Right ventricle myocardium inferior (tissue), 1 donor: ENCODE measurements at regions not wholly inside any gene's neighbourhood (a gene's known extent, or its start where the extent isn't known, plus 50 kb on each side); places are given as distances from the start of the nearest gene placed in this dataset.

ENCODE experiments used
- ATAC-seq: fragments of 200-7000 bp; cut with Tn5 transposase; one replicate; pipeline ENCODE4 v1.9.1; 2020; ENCODE audit warnings: mild to moderate bottlenecking, moderate library complexity
- DNase-seq: peaks from one replicate; pipeline ENCODE4 v3.0.0; 2021; ENCODE audit errors: missing footprints
- intact Hi-C: fragments of 100-400 bp; cut with DNase I; formaldehyde crosslinking; loops from one replicate; pipeline ENCODE4 v1.11.0; 2022
- donor health status: DM: no; HTN: yes; CAD: no; lungs with severe emphysema.

DNA sequence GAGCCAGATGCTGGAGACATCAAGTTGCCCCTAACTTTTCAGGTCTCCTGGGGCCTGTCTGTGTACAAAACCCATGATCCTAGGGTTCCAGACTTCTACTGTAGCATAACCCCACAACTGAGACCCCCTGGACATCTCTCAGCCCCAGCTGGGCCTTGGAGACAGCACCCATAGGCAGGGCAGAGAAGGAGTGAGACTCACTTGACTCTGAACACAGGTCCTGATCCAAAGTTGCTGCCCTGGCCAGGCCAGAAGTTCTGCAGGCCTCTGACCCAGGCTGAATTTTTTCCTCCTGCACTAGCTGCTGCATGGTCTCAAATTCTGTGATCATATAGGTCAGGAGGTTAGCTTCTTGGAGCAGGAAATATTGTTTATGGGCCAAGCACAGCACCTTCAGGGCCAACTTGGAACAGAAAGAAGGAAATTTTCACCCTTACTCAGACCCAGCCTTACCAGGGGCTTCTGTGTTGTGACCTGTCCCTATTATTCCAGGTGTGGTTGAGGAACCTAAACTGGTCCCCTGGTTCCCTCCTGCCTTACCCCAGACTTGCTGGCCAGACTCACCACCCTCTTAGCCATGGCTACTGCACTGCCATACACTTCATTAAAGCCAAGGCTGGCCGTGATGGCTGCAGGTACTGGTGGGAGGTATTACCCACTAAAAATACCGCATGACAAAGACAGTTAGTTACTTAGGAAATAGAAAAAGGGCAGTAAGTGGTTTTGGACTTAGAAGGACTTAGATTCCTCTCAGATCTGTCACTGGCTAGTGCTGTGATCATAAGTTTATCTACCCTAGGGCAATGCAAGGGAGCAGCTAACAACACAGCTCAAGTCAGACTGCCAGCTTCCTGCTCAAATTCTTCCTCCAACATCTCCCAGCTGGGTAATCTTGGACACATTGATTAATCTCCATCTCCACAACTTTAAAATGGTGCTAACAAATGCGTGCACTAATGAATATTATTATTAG lies 2180.1 kb downstream of the TP53TG3F start:
- intact Hi-C loops = no loop called here
- DNase-seq (no peak), ATAC-seq (no peak)

DNA sequence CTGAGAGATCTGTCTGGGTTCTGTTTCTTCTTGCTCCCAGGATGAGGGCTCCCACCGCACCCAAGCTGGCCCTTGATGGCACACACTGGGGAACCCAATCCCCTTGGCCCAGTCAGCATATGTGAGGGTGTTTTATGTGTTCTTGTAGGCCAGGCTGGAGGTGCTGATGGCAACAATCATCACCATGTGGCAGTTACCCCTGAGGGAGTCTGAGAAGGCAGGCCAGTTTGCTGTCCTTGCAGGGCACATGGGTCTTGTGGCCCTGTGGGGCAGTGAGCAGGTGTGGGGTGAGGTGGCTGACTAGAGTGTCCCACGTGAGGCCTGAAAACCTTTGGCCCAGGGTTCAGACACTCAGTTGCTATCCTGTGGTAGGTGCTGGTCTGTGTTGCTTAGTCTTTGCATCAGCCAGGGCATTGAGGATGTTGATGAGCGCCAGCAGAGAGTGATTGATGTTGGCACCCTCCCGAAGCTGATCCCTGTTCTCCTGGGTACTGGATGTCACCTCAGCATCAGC lies 2183.0 kb downstream of the TP53TG3F start:
- no peak for DNase-seq

DNA sequence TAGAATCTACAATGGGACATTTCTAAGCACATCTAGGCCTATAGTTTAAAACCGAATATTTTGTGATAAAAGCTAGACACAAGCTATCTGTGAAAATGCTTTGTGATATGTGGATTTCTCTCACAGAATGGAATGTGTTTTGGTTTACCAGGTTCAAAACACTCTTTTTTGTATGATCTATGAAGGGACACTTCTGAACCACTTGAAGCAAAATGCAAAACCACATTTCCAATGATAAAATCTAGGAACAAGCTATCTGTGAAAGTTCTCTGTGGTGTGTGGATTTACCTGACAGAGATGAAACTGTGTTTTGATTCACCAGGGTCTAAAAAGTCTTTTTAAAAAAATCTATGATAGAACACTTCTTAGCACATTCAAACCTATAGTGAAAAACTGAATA lies 2192.4 kb downstream of the TP53TG3F start:
- no peak for ATAC-seq
- intact Hi-C loops = no loop called here
- DNase-seq = no peak

More for the DNA sequence above, 2183.0 kb downstream of the TP53TG3F start:
- intact Hi-C loops = no loop called here
- ATAC-seq = no peak

DNA sequence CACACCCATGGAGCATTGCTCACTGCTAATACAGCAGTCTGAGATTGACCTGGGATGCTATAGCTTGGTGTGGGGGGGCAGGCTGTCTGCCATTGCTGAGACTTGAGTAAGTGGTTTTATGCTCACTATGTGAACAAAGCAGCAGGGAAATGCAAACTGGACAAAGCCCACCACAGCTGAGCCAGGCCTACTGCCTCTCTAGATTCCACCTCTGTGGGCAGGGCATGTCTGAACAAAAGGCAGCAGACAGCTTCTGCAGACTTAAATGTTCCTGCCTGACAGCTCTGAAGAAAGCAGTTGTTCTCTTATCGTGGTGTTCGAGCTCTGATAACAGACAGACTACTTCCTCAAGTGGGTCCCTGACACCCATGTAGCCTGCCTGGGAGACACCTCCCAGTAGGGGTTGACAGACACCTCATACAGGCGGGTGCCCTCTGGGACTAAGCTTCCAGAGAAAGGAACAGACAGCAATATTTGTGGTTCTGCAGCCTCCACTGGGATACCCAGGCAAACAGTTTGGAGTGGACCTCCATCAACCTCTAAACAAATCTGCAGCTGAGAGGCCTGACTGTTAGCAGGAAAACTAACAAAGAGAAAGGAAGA lies 2204.8 kb downstream of the TP53TG3F start:
- ATAC-seq (no peak), DNase-seq (no peak)
- intact Hi-C loops = no loop called here

DNA sequence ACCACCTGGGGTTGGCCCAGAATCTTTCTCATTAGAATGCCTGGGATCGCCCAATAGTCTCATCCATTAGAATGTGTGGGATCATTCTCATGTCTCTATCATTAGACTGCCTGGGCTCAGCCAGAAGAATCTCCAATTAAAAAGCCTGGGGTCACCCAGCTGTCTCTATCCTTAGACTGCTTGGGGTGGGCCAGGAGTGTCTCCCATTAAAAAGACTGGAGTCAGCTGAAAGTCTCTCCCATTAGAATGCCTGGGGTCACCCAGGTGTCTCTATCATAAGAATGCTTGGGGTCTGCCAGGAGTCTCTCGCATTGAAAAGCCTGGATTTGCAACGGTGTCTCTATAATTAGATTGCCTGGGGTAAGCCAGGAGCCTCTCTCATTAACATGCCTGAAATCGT lies 2225.7 kb downstream of the TP53TG3F start:
- intact Hi-C loops = no loop called here
- ATAC-seq = no peak
- no peak for DNase-seq

DNA sequence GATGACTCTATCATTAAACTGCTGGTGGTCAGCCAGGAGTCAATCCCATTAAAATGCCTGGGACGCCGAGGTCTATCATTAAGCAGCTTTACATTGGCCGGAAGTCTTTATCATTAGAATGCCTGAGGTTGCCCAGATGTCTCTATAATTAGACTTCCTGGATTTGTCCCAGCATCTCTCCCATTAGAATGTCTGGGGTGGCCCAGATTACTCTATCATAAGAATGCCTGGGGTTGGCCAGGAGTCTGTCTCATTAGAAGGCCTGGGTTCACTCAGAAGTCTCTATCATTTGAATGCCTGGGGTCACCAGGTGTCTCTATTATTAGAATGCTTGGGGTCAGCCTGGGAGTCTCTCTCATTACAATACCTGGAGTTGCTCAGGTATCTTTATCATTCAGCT lies 2227.2 kb downstream of the TP53TG3F start:
- ATAC-seq (no peak), DNase-seq (peak; percentile 11)
- intact Hi-C loops = no loop called here

DNA sequence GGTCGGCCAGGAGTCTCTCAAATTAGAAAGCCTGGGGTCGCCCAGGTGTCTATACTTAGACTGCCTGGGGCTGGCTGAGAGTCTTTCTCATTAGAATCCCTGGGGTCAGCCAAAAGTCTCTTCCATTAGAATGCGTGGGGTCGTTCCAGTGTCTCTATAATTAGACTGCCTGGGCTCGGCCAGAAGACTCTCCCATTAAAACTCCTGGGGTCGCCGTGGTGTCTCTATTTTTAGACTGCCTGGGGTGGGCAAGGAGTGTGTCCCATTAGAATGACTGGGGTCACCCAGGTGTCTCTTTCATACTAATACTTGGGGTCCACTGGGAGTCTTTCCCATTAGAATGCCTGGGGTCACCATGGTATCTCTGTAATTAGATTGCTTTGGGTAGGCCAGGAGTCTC lies 2227.7 kb downstream of the TP53TG3F start:
- intact Hi-C loops = no loop called here
- DNase-seq (no peak), ATAC-seq (no peak)

DNA sequence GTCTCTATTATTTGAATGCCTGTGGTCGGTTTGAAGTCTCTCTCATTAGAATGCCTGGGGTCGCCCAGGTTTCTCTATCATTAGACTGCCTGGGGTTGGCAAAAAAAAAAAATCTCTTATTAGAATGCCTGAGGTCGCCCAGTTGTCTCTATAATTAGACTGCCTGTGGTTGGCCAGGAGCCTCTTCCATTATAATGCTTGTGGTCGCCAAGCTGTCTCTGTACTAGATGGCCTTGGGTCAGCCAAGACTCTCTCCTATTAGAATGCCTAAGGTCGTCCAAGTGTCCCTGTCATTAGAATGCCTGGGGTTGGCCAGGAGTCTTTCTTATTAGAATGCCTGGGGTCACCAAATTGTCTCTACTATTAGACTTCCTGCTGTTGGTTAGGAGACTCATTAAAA lies 2228.4 kb downstream of the TP53TG3F start:
- DNase-seq = no peak
- ATAC-seq = peak; percentile 71
- intact Hi-C loops = no loop called here

DNA sequence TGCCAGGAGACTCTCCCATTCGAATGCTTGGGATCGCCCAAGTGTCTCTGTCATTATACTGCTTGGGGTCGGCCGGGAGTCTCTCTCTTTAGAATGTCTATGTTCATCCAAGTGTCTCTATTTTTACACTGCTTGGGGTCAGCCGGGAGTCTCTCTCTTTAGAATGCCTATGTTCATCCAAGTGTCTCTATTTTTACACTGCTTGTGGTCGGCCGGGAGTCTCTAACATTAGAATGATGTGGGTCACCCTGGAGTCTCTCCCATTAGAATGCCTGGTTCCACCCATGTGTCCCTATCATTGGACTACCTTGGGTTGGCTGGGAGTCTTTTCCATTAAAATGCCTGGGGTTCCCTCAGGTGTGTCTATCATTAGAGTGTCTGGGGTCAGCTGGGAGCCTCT lies 2230.4 kb downstream of the TP53TG3F start:
- ATAC-seq (no peak), DNase-seq (no peak)
- intact Hi-C loops = no loop called here

DNA sequence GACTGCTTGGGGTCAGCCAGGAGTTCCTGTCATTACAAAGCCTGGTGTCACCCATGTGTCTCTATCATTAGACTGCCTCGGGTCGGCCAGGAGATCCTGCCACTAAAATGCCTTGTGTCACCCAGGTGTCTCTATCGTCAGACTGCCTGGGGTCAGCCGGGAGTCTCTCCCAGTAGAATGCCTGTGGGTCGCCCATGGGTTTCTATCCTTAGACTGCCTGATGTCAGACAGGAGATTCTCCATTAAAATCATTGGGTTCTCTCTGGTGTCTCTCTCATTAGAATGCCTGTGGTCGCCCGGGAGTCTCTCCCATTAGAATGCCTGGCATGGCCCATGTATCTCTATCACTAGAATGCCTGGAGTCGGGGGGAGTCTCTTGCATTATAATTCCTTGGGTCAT lies 2231.0 kb downstream of the TP53TG3F start:
- intact Hi-C loops = no loop called here
- DNase-seq (no peak), ATAC-seq (no peak)

DNA sequence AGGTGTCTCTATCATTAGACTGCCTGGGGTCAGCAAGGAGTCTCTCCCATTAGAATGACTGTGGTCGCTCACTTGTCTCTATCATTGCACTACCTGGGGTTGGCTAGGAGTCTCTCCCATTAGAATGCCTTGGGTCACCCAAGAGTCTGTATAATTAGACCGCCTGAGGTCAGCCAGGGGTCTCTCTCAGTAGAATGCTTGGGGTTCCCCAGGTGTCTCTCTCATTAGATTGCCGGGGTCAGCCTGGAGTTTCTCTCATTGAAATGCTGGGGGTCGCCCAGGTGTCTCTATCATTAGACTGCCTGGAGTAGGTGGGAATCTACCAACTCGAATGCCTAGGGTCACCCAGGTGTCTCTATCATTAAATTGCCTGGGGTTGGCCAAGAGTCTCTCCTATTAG lies 2231.6 kb downstream of the TP53TG3F start:
- intact Hi-C loops = no loop called here
- ATAC-seq (no peak), DNase-seq (no peak)

DNA sequence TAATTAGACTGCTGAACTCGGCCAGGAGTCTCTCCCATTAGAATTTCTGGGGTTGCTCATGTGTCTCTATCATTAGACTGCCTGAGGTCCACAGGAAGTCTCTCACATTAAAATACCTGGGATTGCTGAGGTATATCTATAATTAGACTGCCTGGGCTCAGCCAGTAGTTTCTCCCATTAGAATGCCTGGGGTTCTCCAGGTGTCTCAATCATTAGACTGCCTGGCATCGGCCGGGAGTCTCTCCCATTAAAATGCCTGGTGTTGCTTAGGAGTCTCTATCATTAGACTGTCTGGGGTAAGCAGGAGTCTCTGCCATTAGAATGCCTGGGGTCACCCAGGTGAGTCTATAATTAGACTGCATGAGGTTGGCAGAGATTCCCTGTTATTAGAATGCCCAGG lies 2233.4 kb downstream of the TP53TG3F start:
- intact Hi-C loops = no loop called here
- ATAC-seq = no peak
- DNase-seq = no peak

DNA sequence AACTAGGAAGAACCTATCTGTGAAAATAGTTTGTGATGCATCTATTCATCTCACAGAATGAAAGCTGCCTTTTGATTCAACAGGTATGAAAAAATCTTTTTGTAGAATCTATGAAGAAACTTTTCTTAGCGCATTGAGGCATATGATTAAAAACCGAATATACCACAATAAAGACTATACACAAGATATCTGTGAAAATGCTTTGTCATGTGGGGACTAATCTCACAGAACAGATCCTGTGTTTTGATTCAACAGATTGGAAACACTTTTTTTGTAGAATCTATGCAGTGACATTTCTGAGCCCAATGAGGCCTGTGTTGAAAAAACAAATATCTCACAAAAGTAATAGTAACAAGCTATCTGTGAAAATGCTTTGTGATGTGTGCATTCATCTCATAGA lies 2247.5 kb downstream of the TP53TG3F start:
- no peak for DNase-seq
- no peak for ATAC-seq
- intact Hi-C loops = no loop called here

DNA sequence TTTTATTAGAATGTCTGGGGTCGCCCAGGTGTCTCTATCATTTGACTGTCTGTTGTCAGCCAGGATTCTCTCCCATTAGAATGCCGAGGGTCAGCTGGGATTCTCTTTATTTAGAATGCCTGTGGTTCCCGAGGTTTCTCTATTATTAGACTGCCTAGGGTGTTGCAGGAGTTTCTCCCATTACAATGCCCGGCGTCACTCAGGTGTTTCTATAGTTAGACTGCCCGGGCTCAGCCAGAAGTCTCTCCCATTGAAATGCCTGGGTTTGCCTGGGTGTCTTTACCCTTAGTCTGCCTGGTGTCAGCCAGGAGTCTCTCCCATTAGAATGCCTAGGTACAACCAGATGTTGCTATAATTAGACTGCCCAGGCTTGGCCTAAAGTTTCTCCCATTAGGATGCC lies 2252.0 kb downstream of the TP53TG3F start:
- ATAC-seq = no peak
- DNase-seq = no peak
- intact Hi-C loops = no loop called here

DNA sequence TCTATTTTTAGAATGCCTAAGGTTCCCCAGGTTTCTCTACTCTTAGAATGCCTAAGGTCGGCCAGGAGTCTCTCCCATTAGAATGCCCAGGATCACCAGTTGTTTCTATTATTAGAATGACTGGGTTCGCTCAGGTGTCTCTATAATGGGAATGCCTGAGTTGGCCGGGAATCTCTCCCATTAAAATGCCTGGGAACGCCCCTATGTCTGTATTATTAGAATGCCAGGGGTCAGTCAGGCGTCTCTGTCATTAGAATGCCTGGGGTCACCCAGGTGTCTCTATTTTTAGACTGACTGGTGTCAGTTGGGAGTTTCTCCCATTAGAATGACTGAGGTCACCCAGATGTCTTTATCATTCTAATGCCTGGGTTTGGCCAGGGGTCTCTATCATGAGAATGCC lies 2252.5 kb downstream of the TP53TG3F start:
- DNase-seq = no peak
- intact Hi-C loops = no loop called here
- no peak for ATAC-seq

DNA sequence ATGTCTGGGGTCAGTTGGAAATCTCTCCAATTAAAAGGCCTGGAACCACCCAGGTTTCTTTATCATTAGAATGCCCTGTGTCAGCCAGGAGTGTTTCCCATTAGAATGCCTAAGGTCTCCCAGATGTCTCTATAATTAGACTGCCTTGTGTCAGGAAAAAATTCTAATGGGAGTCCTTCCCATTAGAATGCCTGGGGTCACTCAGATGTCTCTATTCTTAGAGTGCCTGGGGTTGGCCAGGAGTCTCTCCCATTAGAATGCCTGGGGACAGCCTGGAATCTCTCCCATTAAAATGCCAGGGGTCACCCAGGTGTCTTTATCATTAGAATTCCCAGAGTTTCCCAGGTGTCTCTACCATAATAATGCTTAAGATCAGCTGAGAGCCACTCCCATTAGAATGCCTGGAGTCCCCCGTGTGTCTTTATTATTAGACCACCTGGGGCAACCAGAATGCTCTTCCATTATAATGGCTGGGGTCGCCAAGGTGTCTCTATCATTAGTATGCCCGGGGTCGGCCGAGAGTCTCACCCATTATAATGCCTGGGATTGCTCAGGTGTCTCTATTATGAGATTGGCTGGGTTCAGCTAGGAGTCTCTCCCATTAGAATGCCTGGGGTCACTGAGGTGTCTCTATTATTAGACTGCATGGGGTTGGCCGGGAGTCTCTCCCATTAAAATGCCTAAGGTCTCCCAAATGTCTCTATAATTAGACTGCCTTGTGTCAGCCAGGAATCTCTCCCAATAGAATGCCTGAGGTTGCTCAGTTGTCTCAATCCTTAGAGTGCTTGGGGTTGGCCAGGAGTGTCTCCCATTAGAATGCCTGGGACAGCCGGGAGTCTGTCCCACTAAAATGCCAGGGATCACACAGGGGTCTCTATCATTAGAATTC lies 2254.6 kb downstream of the TP53TG3F start:
- peak; percentile 93 for ATAC-seq
- intact Hi-C loops = no loop called here
- DNase-seq = no peak

DNA sequence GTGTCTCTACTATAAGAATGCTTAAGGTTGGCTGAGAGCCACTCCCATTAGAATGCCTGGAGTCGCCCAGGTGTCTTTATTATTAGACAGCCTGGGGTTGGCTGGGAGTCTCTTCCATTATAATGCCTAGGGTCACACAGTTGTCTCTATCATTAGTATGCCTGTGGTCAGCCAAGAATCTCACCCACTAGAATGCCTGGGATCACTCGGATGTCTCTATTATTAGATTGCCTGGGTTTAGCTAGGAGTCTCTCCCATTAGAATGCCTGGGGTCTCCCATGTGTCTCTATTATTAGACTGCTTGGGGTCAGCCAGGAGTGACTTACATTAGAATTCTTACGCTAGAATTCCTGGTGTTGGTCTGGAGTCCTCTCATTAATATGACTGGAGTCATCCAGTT lies 2255.3 kb downstream of the TP53TG3F start:
- ATAC-seq (peak; percentile 88), DNase-seq (no peak)
- intact Hi-C loops = no loop called here

DNA sequence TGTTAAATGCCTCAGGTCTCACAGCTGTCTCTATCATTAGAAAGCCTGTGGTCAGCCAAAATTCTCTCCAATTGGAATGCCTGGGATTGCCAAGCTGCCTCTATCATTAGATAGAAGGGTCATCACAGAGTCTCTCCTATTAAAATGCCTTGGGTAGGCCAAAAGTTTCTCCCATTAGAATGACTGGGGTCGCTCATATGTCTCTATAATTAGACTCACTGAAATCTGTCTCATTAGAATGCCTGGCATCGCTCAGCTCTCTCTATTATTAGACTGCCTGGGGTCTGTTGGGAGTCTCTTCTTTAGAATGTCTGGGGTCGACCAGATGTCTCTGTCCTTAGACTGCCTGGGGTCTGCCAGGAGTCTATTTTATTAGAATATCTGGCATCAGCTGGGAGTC lies 2265.1 kb downstream of the TP53TG3F start:
- no peak for DNase-seq
- intact Hi-C loops = no loop called here
- no peak for ATAC-seq

DNA sequence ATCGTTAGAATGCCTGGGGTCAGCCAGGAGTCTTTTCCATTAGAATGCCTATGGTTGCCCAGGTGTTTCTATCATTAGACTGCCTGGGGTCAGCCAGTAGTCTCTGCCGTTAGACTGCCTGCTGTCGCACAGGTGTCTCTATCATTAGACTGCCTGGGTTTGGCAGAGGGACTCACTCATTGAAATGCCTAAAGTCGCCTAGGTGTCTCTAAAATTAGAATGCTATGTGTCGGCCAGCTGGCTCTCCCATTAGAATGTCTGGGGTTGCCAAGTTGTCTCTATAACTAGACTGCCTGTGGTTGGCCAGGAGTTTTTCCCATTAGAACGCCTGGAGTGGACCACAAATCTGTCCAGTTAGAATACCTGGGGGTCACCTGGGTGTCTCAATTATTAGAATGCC lies 2266.5 kb downstream of the TP53TG3F start:
- DNase-seq = no peak
- peak; percentile 66 for ATAC-seq
- intact Hi-C loops = no loop called here
